Smooth muscle cell of the brain vasculature (primary cell): ENCODE measurements at regions not wholly inside any gene's neighbourhood (a gene's known extent, or its start where the extent isn't known, plus 50 kb on each side); places are given as distances from the start of the nearest gene placed in this dataset.

Experiments
- DNase-seq: peaks from one replicate; pipeline ENCODE4 v3.0.0-alpha.2; 2012; ENCODE audit warnings: low read depth, low spot score

GRCh38 chr19:28028881-28029444 lies 1184.0 kb downstream of the UQCRFS1 start:
- DNase-seq: no peak

- no peak for DNase-seq
Measured at GRCh38 chr19:28027116-28027515, 1185.8 kb downstream of the UQCRFS1 start.

GRCh38 chr19:28026636-28027035 lies 1186.3 kb downstream of the UQCRFS1 start:
- no peak for DNase-seq

- DNase-seq: no peak
Measured at GRCh38 chr19:28024920-28025319, 1188.0 kb downstream of the UQCRFS1 start.

GRCh38 chr19:28023064-28023463 lies 1189.9 kb downstream of the UQCRFS1 start:
- DNase-seq: no peak

GRCh38 chr19:28022506-28022905 lies 1190.4 kb downstream of the UQCRFS1 start:
- no peak for DNase-seq

- no peak for DNase-seq
Measured at GRCh38 chr19:28021259-28022185, 1191.4 kb downstream of the UQCRFS1 start.

- DNase-seq: no peak
Measured at GRCh38 chr19:28020619-28021258, 1192.2 kb downstream of the UQCRFS1 start.

- DNase-seq: no peak
Measured at GRCh38 chr19:28019901-28020300, 1193.0 kb downstream of the UQCRFS1 start.

GRCh38 chr19:28019371-28019770 lies 1193.6 kb downstream of the UQCRFS1 start:
- DNase-seq: no peak

- no peak for DNase-seq
Measured at GRCh38 chr19:28018499-28018898, 1194.5 kb downstream of the UQCRFS1 start.

GRCh38 chr19:28014615-28015405 lies 1198.1 kb downstream of the UQCRFS1 start:
- DNase-seq: no peak

GRCh38 chr19:28012361-28012760 lies 1200.6 kb downstream of the UQCRFS1 start:
- no peak for DNase-seq

- no peak for DNase-seq
Measured at GRCh38 chr19:28010656-28011055, 1202.3 kb downstream of the UQCRFS1 start.

GRCh38 chr19:28009696-28010095 lies 1203.3 kb downstream of the UQCRFS1 start:
- DNase-seq: no peak

GRCh38 chr19:28008695-28009094 lies 1204.3 kb downstream of the UQCRFS1 start:
- no peak for DNase-seq

GRCh38 chr19:28003543-28003942 lies 1209.4 kb downstream of the UQCRFS1 start:
- no peak for DNase-seq

- no peak for DNase-seq
Measured at GRCh38 chr19:27997069-27997468, 1215.9 kb downstream of the UQCRFS1 start.

GRCh38 chr19:27993619-27994570 lies 1219.1 kb downstream of the UQCRFS1 start:
- no peak for DNase-seq

GRCh38 chr19:27986299-27986698 lies 1226.7 kb downstream of the UQCRFS1 start:
- no peak for DNase-seq
